GM12875 (cell line): ENCODE measurements at regions not wholly inside any gene's neighbourhood (a gene's known extent, or its start where the extent isn't known, plus 50 kb on each side); places are given as distances from the start of the nearest gene placed in this dataset.

Experiments used
- H3K4me3 ChIP-seq: one replicate; pipeline ENCODE4 v1.5.1; 2011; ENCODE audit warnings: low read depth, low read length, control low read depth
- CTCF ChIP-seq: IDR thresholded peaks from 2 replicates; pipeline ENCODE4 v1.5.1; 2011; ENCODE audit warnings: low read depth, mild to moderate bottlenecking, control low read depth, inconsistent platforms, low read length, moderate library complexity, borderline replicate concordance; ENCODE audit not compliant: insufficient read depth

GRCh38 chr11:80860632-80861031 lies 1419.8 kb upstream of the TENM4 start:
- H3K4me3 ChIP-seq: no peak overlapping the region
- no peak for TF ChIP-seq CTCF

GRCh38 chr11:80856066-80856465 lies 1415.2 kb upstream of the TENM4 start:
- no peak for TF ChIP-seq CTCF
- no peak overlapping the region for H3K4me3 ChIP-seq

GRCh38 chr11:80855426-80855825 lies 1414.6 kb upstream of the TENM4 start:
- no peak for TF ChIP-seq CTCF
- H3K4me3 ChIP-seq: no peak overlapping the region

- no peak overlapping the region for H3K4me3 ChIP-seq
- TF ChIP-seq CTCF: no peak
Measured at GRCh38 chr11:80849253-80849652, 1408.4 kb upstream of the TENM4 start.

GRCh38 chr11:80846979-80847378 lies 1406.1 kb upstream of the TENM4 start:
- no peak overlapping the region for H3K4me3 ChIP-seq
- no peak for TF ChIP-seq CTCF

- H3K4me3 ChIP-seq: no peak overlapping the region
- no peak for TF ChIP-seq CTCF
Measured at GRCh38 chr11:80846442-80846841, 1405.6 kb upstream of the TENM4 start.

GRCh38 chr11:80844110-80844819 lies 1403.4 kb upstream of the TENM4 start:
- H3K4me3 ChIP-seq: no peak overlapping the region
- TF ChIP-seq CTCF: no peak
